ENCODE measurements at regions not wholly inside any gene's neighbourhood (a gene's known extent, or its start where the extent isn't known, plus 50 kb on each side); places are given as distances from the start of the nearest gene placed in this dataset.

- DNase-seq: no peak
- 0 out of 2 replicates have a peak, but pooled peaks cover 4% of the 10 kb centered on the region for H3K4me1 ChIP-seq
Measured at GRCh38 chr13:85503797-85504196, 295.4 kb downstream of the SLITRK6 start.

GRCh38 chr13:85501616-85502015 lies 297.6 kb downstream of the SLITRK6 start:
- no peak for DNase-seq
- TF ChIP-seq CTCF (IDR thresholded peaks at IDR 0.05; ENCODE audit: low read depth, low read length): no peak
- Histone ChIP-seq H3K4me3 (ENCODE audit: low read depth, low read length) (no peak overlapping the region), H3K9me3 (no peaks in the 10 kb centered on the region), H3K27me3 (no peaks in the 10 kb centered on the region), H3K4me1 (0 out of 2 replicates have a peak, but pooled peaks cover 4% of the 10 kb centered on the region), H3K36me3 (no peaks in the 10 kb centered on the region)

More at GRCh38 chr13:85503797-85504196, 295.4 kb downstream of the SLITRK6 start:
- H3K9me3 ChIP-seq: no peaks in the 10 kb centered on the region
- H3K4me3 ChIP-seq (ENCODE audit: low read depth, low read length): no peak overlapping the region
- no peaks in the 10 kb centered on the region for H3K36me3 ChIP-seq
- no peaks in the 10 kb centered on the region for H3K27me3 ChIP-seq
- TF ChIP-seq CTCF (IDR thresholded peaks at IDR 0.05; ENCODE audit: low read depth, low read length): no peak

DNA sequence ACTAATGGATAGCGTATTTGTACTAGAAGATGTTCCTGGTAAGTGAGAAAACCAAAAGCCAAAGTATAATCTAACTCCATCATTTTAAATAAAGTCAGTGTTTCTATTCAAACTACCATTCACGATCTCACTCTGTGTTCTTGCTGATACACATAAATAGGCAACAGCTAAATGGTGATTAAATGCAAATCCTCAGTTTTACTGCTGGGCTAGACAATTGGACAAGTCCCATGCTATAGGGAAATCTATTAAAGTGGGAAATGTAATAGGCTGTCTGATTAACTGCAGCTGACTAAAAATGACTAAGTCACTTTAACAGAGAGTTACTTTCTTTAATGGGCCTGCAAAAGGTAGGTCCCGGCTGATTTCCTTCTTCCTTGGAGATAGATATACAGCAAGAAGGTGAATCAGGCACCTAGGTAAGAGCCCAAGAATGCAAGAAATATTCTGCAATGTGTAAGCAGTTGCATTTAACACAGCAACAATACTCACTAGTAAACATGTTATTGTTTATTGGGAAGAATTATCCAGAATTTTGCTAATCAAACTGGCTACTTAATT lies 298.4 kb downstream of the SLITRK6 start:
- no peaks in the 10 kb centered on the region for H3K9me3 ChIP-seq
- H3K27me3 ChIP-seq: no peaks in the 10 kb centered on the region
- no peak overlapping the region for H3K4me3 ChIP-seq (ENCODE audit: low read depth, low read length)
- H3K4me1 ChIP-seq: 0 out of 2 replicates have a peak, but pooled peaks cover 4% of the 10 kb centered on the region
- no peaks in the 10 kb centered on the region for H3K36me3 ChIP-seq
- no peak for DNase-seq
- TF ChIP-seq CTCF (IDR thresholded peaks at IDR 0.05; ENCODE audit: low read depth, low read length): no peak

GRCh38 chr13:85498774-85499173 lies 300.4 kb downstream of the SLITRK6 start:
- no peak for TF ChIP-seq CTCF (IDR thresholded peaks at IDR 0.05; ENCODE audit: low read depth, low read length)
- Histone ChIP-seq H3K36me3 (no peaks in the 10 kb centered on the region), H3K27me3 (no peaks in the 10 kb centered on the region), H3K4me1 (0 out of 2 replicates have a peak, but pooled peaks cover 4% of the 10 kb centered on the region), H3K9me3 (no peaks in the 10 kb centered on the region), H3K4me3 (ENCODE audit: low read depth, low read length) (no peak overlapping the region)
- no peak for DNase-seq

- no peaks in the 10 kb centered on the region for H3K36me3 ChIP-seq
- DNase-seq: no peak
- no peak overlapping the region for H3K4me3 ChIP-seq (ENCODE audit: low read depth, low read length)
- TF ChIP-seq CTCF (IDR thresholded peaks at IDR 0.05; ENCODE audit: low read depth, low read length): no peak
- H3K4me1 ChIP-seq: 0 out of 2 replicates have a peak, but pooled peaks cover 4% of the 10 kb centered on the region
- H3K27me3 ChIP-seq: no peaks in the 10 kb centered on the region
- H3K9me3 ChIP-seq: no peaks in the 10 kb centered on the region
Measured at GRCh38 chr13:85497652-85498051, 301.6 kb downstream of the SLITRK6 start.

DNA sequence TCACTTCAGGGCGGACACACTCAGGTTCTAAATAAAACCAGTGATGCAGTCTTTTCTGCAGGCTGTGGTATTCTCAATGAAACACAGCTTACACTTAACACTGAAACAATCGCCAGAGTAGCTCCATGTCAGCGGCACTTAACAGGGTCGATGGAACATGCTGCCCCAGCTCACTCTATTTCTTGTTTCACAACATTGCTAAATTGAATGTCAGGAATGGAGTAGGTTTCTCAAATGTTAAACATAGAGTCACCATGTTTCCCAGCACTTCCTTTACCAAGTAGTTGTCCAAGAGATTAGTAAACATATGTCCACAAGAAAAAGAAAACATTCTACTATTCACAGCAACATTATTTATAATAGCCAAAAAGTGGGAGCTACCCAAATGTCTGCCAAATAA lies 306.9 kb downstream of the SLITRK6 start:
- no peak for DNase-seq
- Histone ChIP-seq H3K4me1 (no peaks in the 10 kb centered on the region), H3K4me3 (ENCODE audit: low read depth, low read length) (no peak overlapping the region), H3K36me3 (no peaks in the 10 kb centered on the region), H3K9me3 (no peaks in the 10 kb centered on the region), H3K27me3 (no peaks in the 10 kb centered on the region)
- TF ChIP-seq CTCF (IDR thresholded peaks at IDR 0.05; ENCODE audit: low read depth, low read length): no peak

All from BE2C (cell line).